ENCODE measurements at regions not wholly inside any gene's neighbourhood (a gene's known extent, or its start where the extent isn't known, plus 50 kb on each side); places are given as distances from the start of the nearest gene placed in this dataset.

DNA sequence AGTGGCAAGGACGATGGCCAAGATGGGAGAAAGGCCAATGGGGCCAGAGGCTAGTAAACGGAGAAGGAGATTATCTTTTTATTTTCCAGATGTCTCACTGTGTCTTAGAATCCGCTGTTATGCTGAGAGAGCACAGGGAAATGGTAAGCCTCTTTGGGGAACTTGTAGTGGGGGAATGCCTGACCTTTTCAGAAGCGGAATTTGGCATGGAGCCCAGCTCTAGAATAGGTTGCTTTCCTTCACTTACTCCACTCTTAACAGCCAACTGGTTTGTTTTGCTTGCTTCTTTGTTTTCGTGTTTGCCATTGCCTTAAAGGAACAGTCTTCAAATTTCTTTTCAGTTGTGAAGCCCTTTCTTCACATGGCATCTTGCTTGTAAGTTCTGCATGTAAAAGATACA lies 316.2 kb upstream of the THRB start:
- TF ChIP-seq, protein P1, sequence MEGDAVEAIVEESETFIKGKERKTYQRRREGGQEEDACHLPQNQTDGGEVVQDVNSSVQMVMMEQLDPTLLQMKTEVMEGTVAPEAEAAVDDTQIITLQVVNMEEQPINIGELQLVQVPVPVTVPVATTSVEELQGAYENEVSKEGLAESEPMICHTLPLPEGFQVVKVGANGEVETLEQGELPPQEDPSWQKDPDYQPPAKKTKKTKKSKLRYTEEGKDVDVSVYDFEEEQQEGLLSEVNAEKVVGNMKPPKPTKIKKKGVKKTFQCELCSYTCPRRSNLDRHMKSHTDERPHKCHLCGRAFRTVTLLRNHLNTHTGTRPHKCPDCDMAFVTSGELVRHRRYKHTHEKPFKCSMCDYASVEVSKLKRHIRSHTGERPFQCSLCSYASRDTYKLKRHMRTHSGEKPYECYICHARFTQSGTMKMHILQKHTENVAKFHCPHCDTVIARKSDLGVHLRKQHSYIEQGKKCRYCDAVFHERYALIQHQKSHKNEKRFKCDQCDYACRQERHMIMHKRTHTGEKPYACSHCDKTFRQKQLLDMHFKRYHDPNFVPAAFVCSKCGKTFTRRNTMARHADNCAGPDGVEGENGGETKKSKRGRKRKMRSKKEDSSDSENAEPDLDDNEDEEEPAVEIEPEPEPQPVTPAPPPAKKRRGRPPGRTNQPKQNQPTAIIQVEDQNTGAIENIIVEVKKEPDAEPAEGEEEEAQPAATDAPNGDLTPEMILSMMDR (IDR thresholded peaks at IDR 0.05) = no peak
- TF ChIP-seq ZFX (IDR thresholded peaks at IDR 0.05; ENCODE audit: borderline replicate concordance) = no peak
